ENCODE measurements at regions not wholly inside any gene's neighbourhood (a gene's known extent, or its start where the extent isn't known, plus 50 kb on each side); places are given as distances from the start of the nearest gene placed in this dataset.
A peak's percentile ranks its signal among the peaks of the same experiment; 100 is the strongest.

GRCh38 chr10:32175629-32176028 lies 119.4 kb upstream of the KIF5B start:
- Histone ChIP-seq H3K27ac (no peak overlapping the region), H3K9me3 (no peaks in the 10 kb centered on the region), H3K27me3 (no peaks in the 10 kb centered on the region), H3K36me3 (no peaks in the 10 kb centered on the region), H3K4me3 (no peak overlapping the region), H3K4me1 (peaks cover 0 to 4% (median 0%) of the 10 kb centered on the region in 4 donors)
- no peak for TF ChIP-seq CTCF (IDR thresholded peaks at IDR 0.05)
- intact Hi-C loops (cut with DNase I; ENCODE audit: low total_unique reads): no loop called here
- no peak for DNase-seq

- no peak for TF ChIP-seq CTCF (IDR thresholded peaks at IDR 0.05)
- Histone ChIP-seq H3K36me3 (no peaks in the 10 kb centered on the region), H3K27me3 (no peaks in the 10 kb centered on the region), H3K4me1 (no peaks in the 10 kb centered on the region), H3K27ac (no peak overlapping the region), H3K9me3 (no peaks in the 10 kb centered on the region), H3K4me3 (no peak overlapping the region)
- peak in 1 of 2 donors; percentile 1 for DNase-seq
- intact Hi-C loops (cut with DNase I; ENCODE audit: low total_unique reads): no loop called here
Observed at GRCh38 chr10:32174349-32174893, 118.2 kb upstream of the KIF5B start.

- intact Hi-C loops (cut with DNase I; ENCODE audit: low total_unique reads): no loop called here
- no peak overlapping the region for H3K27ac ChIP-seq
Observed at GRCh38 chr10:32171204-32171603, 115.0 kb upstream of the KIF5B start.

GRCh38 chr10:32169556-32169955 lies 113.3 kb upstream of the KIF5B start:
- H3K4me1 ChIP-seq: no peaks in the 10 kb centered on the region
- H3K4me3 ChIP-seq: no peak overlapping the region
- no peaks in the 10 kb centered on the region for H3K27me3 ChIP-seq
- no peak for DNase-seq
- intact Hi-C loops (cut with DNase I; ENCODE audit: low total_unique reads): no loop called here
- H3K36me3 ChIP-seq: no peaks in the 10 kb centered on the region
- no peak for TF ChIP-seq CTCF (IDR thresholded peaks at IDR 0.05)
- no peak overlapping the region for H3K27ac ChIP-seq
- H3K9me3 ChIP-seq: no peaks in the 10 kb centered on the region

More at GRCh38 chr10:32171204-32171603, 115.0 kb upstream of the KIF5B start:
- H3K4me1 ChIP-seq: no peaks in the 10 kb centered on the region
- H3K27me3 ChIP-seq: no peaks in the 10 kb centered on the region
- DNase-seq: peak in 1 of 2 donors; percentile 1
- no peaks in the 10 kb centered on the region for H3K36me3 ChIP-seq
- no peak overlapping the region for H3K4me3 ChIP-seq
- no peak for TF ChIP-seq CTCF (IDR thresholded peaks at IDR 0.05)
- H3K9me3 ChIP-seq: no peaks in the 10 kb centered on the region

- intact Hi-C loops (cut with DNase I; ENCODE audit: low total_unique reads): no loop called here
- Histone ChIP-seq H3K36me3 (no peaks in the 10 kb centered on the region), H3K9me3 (no peaks in the 10 kb centered on the region), H3K27ac (no peak overlapping the region), H3K27me3 (no peaks in the 10 kb centered on the region), H3K4me3 (no peak overlapping the region), H3K4me1 (no peaks in the 10 kb centered on the region)
- no peak for DNase-seq
- TF ChIP-seq CTCF (IDR thresholded peaks at IDR 0.05): no peak
Observed at GRCh38 chr10:32167450-32167849, 111.2 kb upstream of the KIF5B start.

- no peaks in the 10 kb centered on the region for H3K9me3 ChIP-seq
- no peaks in the 10 kb centered on the region for H3K27me3 ChIP-seq
- H3K4me1 ChIP-seq: no peaks in the 10 kb centered on the region
- intact Hi-C loops (cut with DNase I; ENCODE audit: low total_unique reads): no loop called here
- no peak overlapping the region for H3K4me3 ChIP-seq
- no peak for DNase-seq
- TF ChIP-seq CTCF (IDR thresholded peaks at IDR 0.05): no peak
- no peaks in the 10 kb centered on the region for H3K36me3 ChIP-seq
- H3K27ac ChIP-seq: no peak overlapping the region
Observed at GRCh38 chr10:32166365-32166764, 110.1 kb upstream of the KIF5B start.

Data from tibial artery (tissue), 4 donors.